Mucosa of descending colon (tissue), 3 donors: ENCODE measurements at regions not wholly inside any gene's neighbourhood (a gene's known extent, or its start where the extent isn't known, plus 50 kb on each side); places are given as distances from the start of the nearest gene placed in this dataset.

ENCODE experiments used
- ATAC-seq: fragments of 200-7000 bp; cut with Tn5 transposase; one replicate; pipeline ENCODE4 v1.9.1; 2020; ENCODE audit warnings: mild to moderate bottlenecking, moderate library complexity
- DNase-seq, 3 donors: peaks; one replicate each; pipeline ENCODE4 v3.0.0-alpha.2; 2020
- H3K36me3 ChIP-seq: fragments of 200-600 bp; one replicate; pipeline ENCODE4 v1.8.0; 2021; ENCODE audit warnings: low read depth, mild to moderate bottlenecking
- H3K4me1 ChIP-seq: fragments of 200-600 bp; one replicate; pipeline ENCODE4 v1.8.0; 2021; ENCODE audit warnings: low read depth, mild to moderate bottlenecking
- H3K4me3 ChIP-seq: fragments of 200-600 bp; one replicate; pipeline ENCODE4 v1.8.0; 2021; ENCODE audit warnings: mild to moderate bottlenecking
- H3K9me3 ChIP-seq: fragments of 200-600 bp; one replicate; pipeline ENCODE4 v1.8.0; 2021; ENCODE audit warnings: mild to moderate bottlenecking
- CTCF ChIP-seq: fragments of 200-600 bp; IDR thresholded peaks from one replicate; pipeline ENCODE4 v1.8.0; 2022; ENCODE audit warnings: antibody characterized with exemption, mild to moderate bottlenecking
- intact Hi-C, 2 donors: fragments of 100-400 bp; cut with DNase I in 1 of 2; cut with micrococcal nuclease in 1 of 2; formaldehyde crosslinking; loops; one replicate each; pipeline versions ENCODE4 v1.11.0 to v1.11.1; 2022; cut with DNase I, micrococcal nuclease
- donor health status: DM: no; HTN: no; CAD: no; lungs with moderate emphysema.
- donor health status: DM: no; HTN: no; CAD: no.
- donor health status: DM: no; HTN: yes; CAD: no.

GRCh38 chr5:61612431-61612830 is 280.4 kb downstream of the ZSWIM6 start:
- intact Hi-C loops, result no loop called here
- no peak for TF ChIP-seq CTCF
- Histone ChIP-seq H3K4me3 (no peak overlapping the region), H3K4me1 (no peaks in the 10 kb centered on the region), H3K9me3 (no peaks in the 10 kb centered on the region), H3K36me3 (no peaks in the 10 kb centered on the region)
- no peak for DNase-seq
- no peak for ATAC-seq

GRCh38 chr5:61613679-61614078 is 281.6 kb downstream of the ZSWIM6 start:
- intact Hi-C loops, result no loop called here
- DNase-seq, result no peak
- Histone ChIP-seq H3K36me3 (no peaks in the 10 kb centered on the region), H3K4me3 (no peak overlapping the region), H3K4me1 (no peaks in the 10 kb centered on the region), H3K9me3 (no peaks in the 10 kb centered on the region)
- no peak for TF ChIP-seq CTCF
- ATAC-seq, result no peak

GRCh38 chr5:61614606-61615005 is 282.5 kb downstream of the ZSWIM6 start:
- no peak for TF ChIP-seq CTCF
- Histone ChIP-seq H3K9me3 (no peaks in the 10 kb centered on the region), H3K4me3 (no peak overlapping the region), H3K36me3 (no peaks in the 10 kb centered on the region), H3K4me1 (no peaks in the 10 kb centered on the region)
- ATAC-seq, result no peak
- intact Hi-C loops, result no loop called here
- DNase-seq, result no peak

GRCh38 chr5:61617039-61617438 is 285.0 kb downstream of the ZSWIM6 start:
- intact Hi-C loops, result no loop called here
- ATAC-seq (no peak), DNase-seq (no peak)
- no peaks in the 10 kb centered on the region for H3K9me3 ChIP-seq
- H3K4me3 ChIP-seq, result no peak overlapping the region
- H3K4me1 ChIP-seq, result no peaks in the 10 kb centered on the region
- TF ChIP-seq CTCF, result no peak
- H3K36me3 ChIP-seq, result no peaks in the 10 kb centered on the region

GRCh38 chr5:61617995-61618525 is 286.0 kb downstream of the ZSWIM6 start:
- intact Hi-C loops, result no loop called here

More at GRCh38 chr5:61617995-61618525, 286.0 kb downstream of the ZSWIM6 start:
- Histone ChIP-seq H3K4me1 (no peaks in the 10 kb centered on the region), H3K9me3 (no peaks in the 10 kb centered on the region), H3K36me3 (no peaks in the 10 kb centered on the region), H3K4me3 (no peak overlapping the region)
- no peak for DNase-seq
- TF ChIP-seq CTCF, result no peak
- ATAC-seq, result no peak
